ENCODE measurements at regions not wholly inside any gene's neighbourhood (a gene's known extent, or its start where the extent isn't known, plus 50 kb on each side); places are given as distances from the start of the nearest gene placed in this dataset.
"Not testable (repeated sequence)": the region's sequence is repeated elsewhere in the genome, so short reads cannot be mapped to it uniquely, and the experiment has no call there.

GRCh38 chr15:23225756-23226729, 89.4 kb upstream of the GOLGA6L1 start:
- ATAC-seq; DNase-seq; H3K9me3 ChIP-seq; H3K27me3 ChIP-seq; intact Hi-C loops (cut with DNase I); H3K27ac ChIP-seq; H3K4me1 ChIP-seq; H3K36me3 ChIP-seq: not testable (repeated sequence)
- H3K4me3 ChIP-seq: peak overlapping the region in 4 of 12 donors; percentile 17 to 30 (median 20)
- WGBS, 4 donors: 0 to 10% (median 2%) methylated on average over 1 to 54 of the region's 82 CpGs

GRCh38 chr15:23209452-23209851, 72.8 kb upstream of the GOLGA6L1 start:
- WGBS, 4 donors: 52 to 68% (median 63%) methylated on average over 4 of the region's 4 CpGs
- H3K9me3 ChIP-seq; H3K27me3 ChIP-seq; ATAC-seq; H3K4me3 ChIP-seq; DNase-seq; H3K36me3 ChIP-seq; H3K27ac ChIP-seq; intact Hi-C loops (cut with DNase I); H3K4me1 ChIP-seq: not testable (repeated sequence)

- H3K27ac ChIP-seq; intact Hi-C loops (cut with DNase I); H3K4me3 ChIP-seq; H3K9me3 ChIP-seq; DNase-seq; ATAC-seq; H3K27me3 ChIP-seq; H3K4me1 ChIP-seq; H3K36me3 ChIP-seq: not testable (repeated sequence)
- 0 to 77% (median 66%) methylated on average over 1 to 4 of the region's 6 CpGs for WGBS, 4 donors
Observed at GRCh38 chr15:23199811-23200465, 63.3 kb upstream of the GOLGA6L1 start.

GRCh38 chr15:23198375-23198774, 61.8 kb upstream of the GOLGA6L1 start:
- H3K27ac ChIP-seq; H3K4me3 ChIP-seq; ATAC-seq; H3K36me3 ChIP-seq; H3K4me1 ChIP-seq; H3K27me3 ChIP-seq; DNase-seq; intact Hi-C loops (cut with DNase I); H3K9me3 ChIP-seq: not testable (repeated sequence)
- 63 to 81% (median 70%) methylated on average over 3 to 4 of the region's 4 CpGs for WGBS, 4 donors

GRCh38 chr15:23192313-23192712, 55.7 kb upstream of the GOLGA6L1 start:
- H3K9me3 ChIP-seq; intact Hi-C loops (cut with DNase I); H3K36me3 ChIP-seq; H3K4me1 ChIP-seq; DNase-seq; H3K27ac ChIP-seq; H3K4me3 ChIP-seq; H3K27me3 ChIP-seq; ATAC-seq: not testable (repeated sequence)
- 63 to 84% (median 72%) methylated on average over 1 of the region's 1 CpG for WGBS, 4 donors

Small RNA genes in the stretch of these regions (microRNA-seq; reads per million reads assigned to microRNA genes)
- gene MIR4509-1: 0 reads per million in 4 donors
